ENCODE measurements at regions not wholly inside any gene's neighbourhood (a gene's known extent, or its start where the extent isn't known, plus 50 kb on each side); places are given as distances from the start of the nearest gene placed in this dataset.

DNA sequence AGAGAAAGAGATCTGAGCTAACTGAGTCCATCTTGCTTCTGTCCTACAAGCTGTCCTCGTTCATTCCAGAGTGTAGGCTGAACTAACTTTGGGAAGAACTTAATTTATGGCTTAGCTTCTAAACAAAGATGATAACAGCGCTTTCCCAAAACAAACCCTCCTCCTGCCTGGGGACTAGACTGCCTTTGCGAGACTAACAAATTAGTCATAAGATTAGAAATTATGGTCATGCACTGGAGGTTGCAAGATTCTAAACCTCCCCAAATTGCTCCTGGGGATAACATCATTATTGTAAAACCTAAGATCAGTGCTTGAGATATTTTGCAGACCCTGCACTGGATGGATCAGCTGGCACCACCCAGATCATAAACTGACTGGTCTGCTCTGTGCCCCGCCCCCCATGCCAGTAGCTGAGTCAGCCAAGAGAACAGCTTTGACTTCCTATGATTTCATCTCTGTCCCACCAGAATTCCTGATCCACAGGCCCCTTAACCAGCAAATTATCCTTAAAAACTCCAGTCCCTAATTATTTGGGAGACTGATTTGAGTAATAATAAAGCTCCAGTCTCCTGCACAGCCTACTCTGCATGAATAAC lies 883.3 kb downstream of the TRIML1 start:
- TF ChIP-seq, protein P1, sequence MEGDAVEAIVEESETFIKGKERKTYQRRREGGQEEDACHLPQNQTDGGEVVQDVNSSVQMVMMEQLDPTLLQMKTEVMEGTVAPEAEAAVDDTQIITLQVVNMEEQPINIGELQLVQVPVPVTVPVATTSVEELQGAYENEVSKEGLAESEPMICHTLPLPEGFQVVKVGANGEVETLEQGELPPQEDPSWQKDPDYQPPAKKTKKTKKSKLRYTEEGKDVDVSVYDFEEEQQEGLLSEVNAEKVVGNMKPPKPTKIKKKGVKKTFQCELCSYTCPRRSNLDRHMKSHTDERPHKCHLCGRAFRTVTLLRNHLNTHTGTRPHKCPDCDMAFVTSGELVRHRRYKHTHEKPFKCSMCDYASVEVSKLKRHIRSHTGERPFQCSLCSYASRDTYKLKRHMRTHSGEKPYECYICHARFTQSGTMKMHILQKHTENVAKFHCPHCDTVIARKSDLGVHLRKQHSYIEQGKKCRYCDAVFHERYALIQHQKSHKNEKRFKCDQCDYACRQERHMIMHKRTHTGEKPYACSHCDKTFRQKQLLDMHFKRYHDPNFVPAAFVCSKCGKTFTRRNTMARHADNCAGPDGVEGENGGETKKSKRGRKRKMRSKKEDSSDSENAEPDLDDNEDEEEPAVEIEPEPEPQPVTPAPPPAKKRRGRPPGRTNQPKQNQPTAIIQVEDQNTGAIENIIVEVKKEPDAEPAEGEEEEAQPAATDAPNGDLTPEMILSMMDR (IDR thresholded peaks at IDR 0.05), result no peak
- TF ChIP-seq POLR2A (IDR thresholded peaks at IDR 0.05), result no peak
